ENCODE measurements at regions not wholly inside any gene's neighbourhood (a gene's known extent, or its start where the extent isn't known, plus 50 kb on each side); places are given as distances from the start of the nearest gene placed in this dataset.

GRCh38 chr18:61127714-61128467 is 205.3 kb upstream of the CDH20 start:
- H3K27me3 ChIP-seq (ENCODE audit: control insufficient read depth in 2 of 2, insufficient read depth in 2 of 2, low read length in 2 of 2) = no peaks in the 10 kb centered on the region
- H3K36me3 ChIP-seq (replicated peaks in 1 of 2; ENCODE audit: control insufficient read depth in 1 of 2, insufficient read depth in 2 of 2, low read length in 2 of 2) = no peaks in the 10 kb centered on the region
- H3K9me3 Mint-ChIP-seq = peaks cover 0 to 3% (median 0%) of the 10 kb centered on the region in 7 donors
- DNase-seq = no peak
- H3K36me3 Mint-ChIP-seq = no peaks in the 10 kb centered on the region
- no peaks in the 10 kb centered on the region for H3K4me1 ChIP-seq (ENCODE audit: control insufficient read depth in 1 of 2, insufficient read depth in 2 of 2, low read length in 2 of 2)
- no peaks in the 10 kb centered on the region for H3K27me3 Mint-ChIP-seq (ENCODE audit: low read depth in 3 of 3)
- H3K4me3 Mint-ChIP-seq = no peak overlapping the region
- no peak for TF ChIP-seq CTCF (IDR thresholded peaks at IDR 0.05)
- no peak overlapping the region for H3K9ac ChIP-seq (ENCODE audit: insufficient read depth, low read length, poor library complexity, severe bottlenecking)
- no peak overlapping the region for H3K4me2 ChIP-seq (replicated peaks; ENCODE audit: extremely low read depth, low read length, poor library complexity, severe bottlenecking)
- H4K20me1 ChIP-seq (ENCODE audit: insufficient read depth, low read length) = no peaks in the 10 kb centered on the region
- no peak overlapping the region for H2AFZ ChIP-seq (ENCODE audit: insufficient read depth, low read depth, low read length, poor library complexity, severe bottlenecking)
- WGBS (ENCODE audit: insufficient coverage) = 64% methylated on average over 3 of the region's 6 CpGs
- no peak overlapping the region for H3K27ac ChIP-seq (ENCODE audit: low read depth in 1 of 2, low read length in 2 of 2)
- H3K79me2 ChIP-seq (ENCODE audit: insufficient read depth, low read length) = no peaks in the 10 kb centered on the region
- intact Hi-C loops (cut with micrococcal nuclease) = no loop called here
- H3K4me1 Mint-ChIP-seq = no peaks in the 10 kb centered on the region
- H3K4me3 ChIP-seq (replicated peaks in 1 of 3; ENCODE audit: low read depth in 2 of 3, low read length in 3 of 3) = no peak overlapping the region
- no peaks in the 10 kb centered on the region for H3K9me3 ChIP-seq (replicated peaks in 1 of 2; ENCODE audit: control insufficient read depth in 1 of 2, insufficient read depth in 1 of 2, low read length in 2 of 2)
- no peak overlapping the region for H3K27ac Mint-ChIP-seq

GRCh38 chr18:61129001-61129400 is 204.2 kb upstream of the CDH20 start:
- Histone ChIP-seq H3K9ac (ENCODE audit: insufficient read depth, low read length, poor library complexity, severe bottlenecking) (no peak overlapping the region), H3K4me3 (replicated peaks in 1 of 3; ENCODE audit: low read depth in 2 of 3, low read length in 3 of 3) (no peak overlapping the region), H3K4me2 (replicated peaks; ENCODE audit: extremely low read depth, low read length, poor library complexity, severe bottlenecking) (no peak overlapping the region), H3K36me3 (replicated peaks in 1 of 2; ENCODE audit: control insufficient read depth in 1 of 2, insufficient read depth in 2 of 2, low read length in 2 of 2) (no peaks in the 10 kb centered on the region), H3K9me3 (replicated peaks in 1 of 2; ENCODE audit: control insufficient read depth in 1 of 2, insufficient read depth in 1 of 2, low read length in 2 of 2) (no peaks in the 10 kb centered on the region), H2AFZ (ENCODE audit: insufficient read depth, low read depth, low read length, poor library complexity, severe bottlenecking) (no peak overlapping the region), H3K27me3 (ENCODE audit: control insufficient read depth in 2 of 2, insufficient read depth in 2 of 2, low read length in 2 of 2) (no peaks in the 10 kb centered on the region), H3K79me2 (ENCODE audit: insufficient read depth, low read length) (no peaks in the 10 kb centered on the region), H3K27ac (ENCODE audit: low read depth in 1 of 2, low read length in 2 of 2) (no peak overlapping the region), H3K4me1 (ENCODE audit: control insufficient read depth in 1 of 2, insufficient read depth in 2 of 2, low read length in 2 of 2) (no peaks in the 10 kb centered on the region), H4K20me1 (ENCODE audit: insufficient read depth, low read length) (no peaks in the 10 kb centered on the region)
- Mint-ChIP-seq H3K27ac (no peak overlapping the region), H3K9me3 (peaks cover 0 to 3% (median 0%) of the 10 kb centered on the region in 7 donors), H3K36me3 (no peaks in the 10 kb centered on the region), H3K4me3 (no peak overlapping the region), H3K4me1 (no peaks in the 10 kb centered on the region), H3K27me3 (ENCODE audit: low read depth in 3 of 3) (no peaks in the 10 kb centered on the region)
- no peak for DNase-seq
- TF ChIP-seq CTCF (IDR thresholded peaks at IDR 0.05) = no peak
- intact Hi-C loops (cut with micrococcal nuclease) = no loop called here
